Glutamatergic neuron (in vitro differentiated cells): ENCODE measurements at regions not wholly inside any gene's neighbourhood (a gene's known extent, or its start where the extent isn't known, plus 50 kb on each side); places are given as distances from the start of the nearest gene placed in this dataset.

ENCODE experiments used
- DNase-seq: peaks from one replicate; pipeline ENCODE4 v3.0.0; 2022
- H3K27ac Mint-ChIP-seq: one replicate; pipeline ENCODE4 v1.8.0; 2020; ENCODE audit warnings: mild to moderate bottlenecking, mixed read lengths, inconsistent platforms; ENCODE audit not compliant: unreplicated experiment
- H3K27me3 Mint-ChIP-seq: one replicate; pipeline ENCODE4 v1.8.0; 2020; ENCODE audit warnings: mild to moderate bottlenecking, moderate library complexity, mixed read lengths, inconsistent platforms; ENCODE audit not compliant: unreplicated experiment
- H3K36me3 Mint-ChIP-seq: one replicate; pipeline ENCODE4 v1.8.0; 2020; ENCODE audit warnings: mild to moderate bottlenecking, mixed read lengths, inconsistent platforms; ENCODE audit not compliant: unreplicated experiment
- H3K4me1 Mint-ChIP-seq: one replicate; pipeline ENCODE4 v1.8.0; 2020; ENCODE audit warnings: mild to moderate bottlenecking, low read depth, mixed read lengths, inconsistent platforms; ENCODE audit not compliant: unreplicated experiment
- H3K4me3 Mint-ChIP-seq: one replicate; pipeline ENCODE4 v1.8.0; 2020; ENCODE audit warnings: mild to moderate bottlenecking, mixed read lengths, inconsistent platforms; ENCODE audit not compliant: unreplicated experiment
- H3K9me3 Mint-ChIP-seq: one replicate; pipeline ENCODE4 v1.8.0; 2020; ENCODE audit warnings: mild to moderate bottlenecking, moderate library complexity, mixed read lengths, inconsistent platforms; ENCODE audit not compliant: unreplicated experiment
- CTCF ChIP-seq: fragments of 200-600 bp; sonication (generic); IDR thresholded peaks from one replicate; pipeline ENCODE4 v1.5.0; 2021; ENCODE audit not compliant: partially characterized antibody, unreplicated experiment

DNA sequence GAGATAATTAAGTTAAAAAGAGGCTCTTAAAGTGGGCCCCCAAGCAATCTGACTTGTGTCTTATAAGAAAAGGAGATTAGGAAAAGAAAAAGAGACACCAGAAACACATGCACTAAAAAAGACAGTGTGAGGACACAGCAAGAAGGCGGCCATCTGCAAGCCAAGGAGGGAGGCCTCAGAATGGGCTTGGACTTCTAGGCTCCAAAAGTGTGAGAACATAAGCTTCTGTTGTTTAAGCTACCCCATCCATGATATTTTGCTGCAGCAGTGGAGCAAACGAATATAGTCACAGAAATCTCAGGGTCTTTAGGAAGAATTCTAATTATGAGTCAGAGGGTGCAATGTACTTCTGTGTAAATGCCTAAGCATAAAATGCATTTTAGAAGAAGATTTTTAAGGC lies 399.3 kb upstream of the MMADHC start:
- no peak overlapping the region for H3K4me3 Mint-ChIP-seq
- no peaks in the 10 kb centered on the region for H3K27me3 Mint-ChIP-seq
- H3K4me1 Mint-ChIP-seq: no peaks in the 10 kb centered on the region
- no peak for DNase-seq
- H3K9me3 Mint-ChIP-seq: no peaks in the 10 kb centered on the region
- TF ChIP-seq CTCF: no peak
- no peaks in the 10 kb centered on the region for H3K36me3 Mint-ChIP-seq
- no peak overlapping the region for H3K27ac Mint-ChIP-seq

DNA sequence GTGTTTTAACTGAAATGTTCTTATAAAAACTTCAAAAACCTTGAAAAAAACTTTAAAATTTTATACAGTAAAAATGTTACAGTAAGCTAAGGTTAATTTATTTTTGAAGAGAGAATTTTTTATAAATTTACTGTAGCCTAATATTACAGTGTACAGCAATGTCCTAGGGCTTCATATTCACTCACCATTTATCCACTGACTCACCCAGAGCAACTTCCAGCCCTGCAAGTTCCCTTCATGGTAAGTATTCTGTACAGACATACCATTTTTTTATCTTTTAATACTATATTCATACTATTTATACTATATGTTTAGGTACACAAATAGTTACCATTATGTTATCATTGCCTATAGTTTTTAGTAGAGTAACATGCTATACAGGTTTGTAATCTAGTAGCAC lies 396.7 kb upstream of the MMADHC start:
- DNase-seq: no peak
- H3K4me3 Mint-ChIP-seq: no peak overlapping the region

GRCh38 chr2:149972066-149972465 lies 384.5 kb upstream of the MMADHC start:
- no peak for TF ChIP-seq CTCF
- Mint-ChIP-seq H3K36me3 (peaks cover 2% of the 10 kb centered on the region), H3K27me3 (no peaks in the 10 kb centered on the region), H3K9me3 (peaks cover 1% of the 10 kb centered on the region), H3K4me1 (peaks cover 2% of the 10 kb centered on the region), H3K4me3 (no peak overlapping the region), H3K27ac (no peak overlapping the region)
- DNase-seq: no peak

More for the DNA sequence above, 396.7 kb upstream of the MMADHC start:
- no peak overlapping the region for H3K27ac Mint-ChIP-seq
- H3K27me3 Mint-ChIP-seq: no peaks in the 10 kb centered on the region
- H3K36me3 Mint-ChIP-seq: peaks cover 11% of the 10 kb centered on the region
- no peaks in the 10 kb centered on the region for H3K9me3 Mint-ChIP-seq
- no peaks in the 10 kb centered on the region for H3K4me1 Mint-ChIP-seq
- no peak for TF ChIP-seq CTCF

GRCh38 chr2:149954981-149955600 lies 367.5 kb upstream of the MMADHC start:
- Mint-ChIP-seq H3K4me3 (no peak overlapping the region), H3K27ac (no peak overlapping the region), H3K27me3 (no peaks in the 10 kb centered on the region), H3K9me3 (peaks cover 2% of the 10 kb centered on the region), H3K4me1 (no peaks in the 10 kb centered on the region), H3K36me3 (no peaks in the 10 kb centered on the region)
- no peak for DNase-seq
- no peak for TF ChIP-seq CTCF

GRCh38 chr2:149953627-149954026 lies 366.1 kb upstream of the MMADHC start:
- no peak for TF ChIP-seq CTCF
- Mint-ChIP-seq H3K27ac (no peak overlapping the region), H3K9me3 (no peaks in the 10 kb centered on the region), H3K4me1 (no peaks in the 10 kb centered on the region), H3K36me3 (no peaks in the 10 kb centered on the region), H3K27me3 (no peaks in the 10 kb centered on the region), H3K4me3 (no peak overlapping the region)
- no peak for DNase-seq
